ENCODE measurements at regions not wholly inside any gene's neighbourhood (a gene's known extent, or its start where the extent isn't known, plus 50 kb on each side); places are given as distances from the start of the nearest gene placed in this dataset.

DNA sequence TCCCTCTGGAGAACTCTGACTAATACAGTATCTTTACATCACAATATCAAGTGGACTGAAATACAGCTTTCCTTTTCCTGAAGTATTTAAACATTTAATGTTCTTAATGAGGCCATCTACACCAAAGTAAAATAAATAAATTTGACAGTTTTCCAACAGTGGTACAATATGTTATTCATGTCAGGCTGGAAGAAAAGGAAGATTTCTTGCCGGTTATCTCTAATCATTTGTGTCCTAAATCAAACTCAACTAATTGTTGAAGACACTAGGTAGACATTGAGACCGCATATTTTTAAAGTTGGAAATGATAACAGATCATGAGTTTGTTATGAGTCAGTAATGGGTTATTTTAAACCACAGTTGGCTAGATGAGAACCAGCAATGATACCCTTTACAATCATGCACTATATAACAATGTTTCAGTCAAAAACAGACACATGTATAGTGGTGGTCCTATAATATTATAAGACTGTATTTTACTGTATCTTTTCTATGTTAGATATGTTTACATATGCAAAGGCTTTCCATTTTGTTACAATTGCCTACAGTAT is 241.6 kb downstream of the LMBRD1 start:
- Histone ChIP-seq H3K27ac (ENCODE audit: low read depth in 2 of 2, low read length in 1 of 2) (no peak overlapping the region), H2AFZ (ENCODE audit: low read depth) (no peak overlapping the region), H3K36me3 (replicated peaks in 1 of 2; ENCODE audit: control insufficient read depth in 1 of 2, insufficient read depth in 2 of 2, low read length in 1 of 2) (no peaks in the 10 kb centered on the region), H3K79me2 (ENCODE audit: insufficient read depth) (no peaks in the 10 kb centered on the region), H3K27me3 (ENCODE audit: insufficient read depth) (no peaks in the 10 kb centered on the region), H3K9me3 (no peaks in the 10 kb centered on the region), H4K20me1 (ENCODE audit: insufficient read depth) (no peaks in the 10 kb centered on the region), H3F3A (replicated peaks; ENCODE audit: insufficient read depth) (no peaks in the 10 kb centered on the region), H3K4me3 (ENCODE audit: low read depth in 2 of 2, low read length in 1 of 2) (no peak overlapping the region), H3K9me2 (no peaks in the 10 kb centered on the region), H3K4me2 (no peak overlapping the region), H3K4me1 (ENCODE audit: control insufficient read depth in 1 of 2, insufficient read depth in 2 of 2, low read depth in 1 of 2, low read length in 1 of 2) (no peaks in the 10 kb centered on the region), H3K9ac (no peak overlapping the region)
- CTCF ChIA-PET = no interaction called here
- POLR2A ChIA-PET = no interaction called here
- WGBS (ENCODE audit: low lambda C conversion rate) = 46% methylated on average over 2 of the region's 2 CpGs
- peak; percentile 38 for TF ChIP-seq PBX3 (IDR thresholded peaks at IDR 0.05)
- TF ChIP-seq MEF2A (IDR thresholded peaks at IDR 0.05; ENCODE audit: borderline replicate concordance, low read depth) = no peak
- TF ChIP-seq, protein P1, sequence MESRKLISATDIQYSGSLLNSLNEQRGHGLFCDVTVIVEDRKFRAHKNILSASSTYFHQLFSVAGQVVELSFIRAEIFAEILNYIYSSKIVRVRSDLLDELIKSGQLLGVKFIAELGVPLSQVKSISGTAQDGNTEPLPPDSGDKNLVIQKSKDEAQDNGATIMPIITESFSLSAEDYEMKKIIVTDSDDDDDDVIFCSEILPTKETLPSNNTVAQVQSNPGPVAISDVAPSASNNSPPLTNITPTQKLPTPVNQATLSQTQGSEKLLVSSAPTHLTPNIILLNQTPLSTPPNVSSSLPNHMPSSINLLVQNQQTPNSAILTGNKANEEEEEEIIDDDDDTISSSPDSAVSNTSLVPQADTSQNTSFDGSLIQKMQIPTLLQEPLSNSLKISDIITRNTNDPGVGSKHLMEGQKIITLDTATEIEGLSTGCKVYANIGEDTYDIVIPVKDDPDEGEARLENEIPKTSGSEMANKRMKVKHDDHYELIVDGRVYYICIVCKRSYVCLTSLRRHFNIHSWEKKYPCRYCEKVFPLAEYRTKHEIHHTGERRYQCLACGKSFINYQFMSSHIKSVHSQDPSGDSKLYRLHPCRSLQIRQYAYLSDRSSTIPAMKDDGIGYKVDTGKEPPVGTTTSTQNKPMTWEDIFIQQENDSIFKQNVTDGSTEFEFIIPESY (IDR thresholded peaks at IDR 0.05; ENCODE audit: borderline replicate concordance, low read depth) = no peak
- TF ChIP-seq POLR2AphosphoS5 (IDR thresholded peaks at IDR 0.05; ENCODE audit: low read depth, low read length) = no peak
- no peak for DNase-seq

- WGBS (ENCODE audit: low lambda C conversion rate) = 11% methylated on average over 1 of the region's 1 CpG
- POLR2A ChIA-PET = no interaction called here
Observed at GRCh38 chr6:69542494-69542893, 254.3 kb downstream of the LMBRD1 start.

DNA sequence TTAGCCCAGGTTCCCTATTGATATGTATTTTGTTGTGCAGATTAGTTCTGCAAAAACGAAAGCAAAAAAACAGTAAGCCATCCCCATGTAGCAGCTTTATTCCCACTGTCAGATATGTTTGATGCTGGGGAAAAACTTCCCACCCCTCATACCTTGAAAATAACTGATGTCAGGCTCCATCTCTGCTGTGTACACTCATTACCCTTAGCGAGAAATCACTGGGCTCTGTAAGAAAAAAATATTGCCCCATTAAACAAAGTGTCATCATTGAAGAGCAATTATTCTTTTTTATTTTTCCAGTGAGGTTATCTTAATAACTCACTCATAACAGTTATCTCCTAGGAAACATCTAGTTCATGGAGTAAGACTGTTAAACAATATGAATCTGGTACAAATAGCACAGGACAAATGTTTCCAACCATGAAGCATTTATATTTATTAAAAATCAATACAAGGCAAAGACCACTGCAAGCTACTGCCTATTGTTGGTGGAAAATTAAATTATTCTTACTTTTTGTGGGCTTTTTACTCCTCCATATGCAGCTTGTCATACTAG is 268.8 kb downstream of the LMBRD1 start:
- Histone ChIP-seq H3K36me3 (replicated peaks in 1 of 2; ENCODE audit: control insufficient read depth in 1 of 2, insufficient read depth in 2 of 2, low read length in 1 of 2) (no peaks in the 10 kb centered on the region), H3F3A (replicated peaks; ENCODE audit: insufficient read depth) (no peaks in the 10 kb centered on the region), H3K4me1 (ENCODE audit: control insufficient read depth in 1 of 2, insufficient read depth in 2 of 2, low read depth in 1 of 2, low read length in 1 of 2) (no peaks in the 10 kb centered on the region), H3K79me2 (ENCODE audit: insufficient read depth) (no peaks in the 10 kb centered on the region), H3K4me2 (no peak overlapping the region), H3K9ac (no peak overlapping the region), H3K9me3 (no peaks in the 10 kb centered on the region), H4K20me1 (ENCODE audit: insufficient read depth) (no peaks in the 10 kb centered on the region), H3K9me2 (no peaks in the 10 kb centered on the region), H3K4me3 (ENCODE audit: low read depth in 2 of 2, low read length in 1 of 2) (no peak overlapping the region), H2AFZ (ENCODE audit: low read depth) (no peak overlapping the region), H3K27ac (ENCODE audit: low read depth in 2 of 2, low read length in 1 of 2) (no peak overlapping the region), H3K27me3 (ENCODE audit: insufficient read depth) (no peaks in the 10 kb centered on the region)
- ChIA-PET POLR2A (no interaction called here), CTCF (no interaction called here)
- no peak for DNase-seq
- WGBS (ENCODE audit: low lambda C conversion rate) = 17% methylated on average over 2 of the region's 2 CpGs
- TF ChIP-seq, protein P2, sequence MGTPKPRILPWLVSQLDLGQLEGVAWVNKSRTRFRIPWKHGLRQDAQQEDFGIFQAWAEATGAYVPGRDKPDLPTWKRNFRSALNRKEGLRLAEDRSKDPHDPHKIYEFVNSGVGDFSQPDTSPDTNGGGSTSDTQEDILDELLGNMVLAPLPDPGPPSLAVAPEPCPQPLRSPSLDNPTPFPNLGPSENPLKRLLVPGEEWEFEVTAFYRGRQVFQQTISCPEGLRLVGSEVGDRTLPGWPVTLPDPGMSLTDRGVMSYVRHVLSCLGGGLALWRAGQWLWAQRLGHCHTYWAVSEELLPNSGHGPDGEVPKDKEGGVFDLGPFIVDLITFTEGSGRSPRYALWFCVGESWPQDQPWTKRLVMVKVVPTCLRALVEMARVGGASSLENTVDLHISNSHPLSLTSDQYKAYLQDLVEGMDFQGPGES (IDR thresholded peaks at IDR 0.05; ENCODE audit: low read depth, low read length) = no peak
- TF ChIP-seq RFX5 (IDR thresholded peaks at IDR 0.05; ENCODE audit: low read length) (no peak), MEF2A (IDR thresholded peaks at IDR 0.05; ENCODE audit: borderline replicate concordance, low read depth) (no peak), MXI1 (IDR thresholded peaks at IDR 0.05; ENCODE audit: low read depth, low read length) (no peak), RXRA (IDR thresholded peaks at IDR 0.05; ENCODE audit: borderline replicate concordance, low read depth) (no peak), YY1 (IDR thresholded peaks at IDR 0.05; ENCODE audit: low read depth) (no peak), RCOR1 (IDR thresholded peaks at IDR 0.05; ENCODE audit: low read length) (no peak), EZH2phosphoT487 (IDR thresholded peaks at IDR 0.05; ENCODE audit: borderline replicate concordance, low read depth) (no peak), FOXJ3 (CRISPR knock-in tag; IDR thresholded peaks at IDR 0.05) (no peak), PBX3 (IDR thresholded peaks at IDR 0.05) (no peak)
- TF ChIP-seq, protein P1 (IDR thresholded peaks at IDR 0.05; ENCODE audit: borderline replicate concordance, low read depth) = no peak

More at GRCh38 chr6:69542494-69542893, 254.3 kb downstream of the LMBRD1 start:
- H3K27ac ChIP-seq (ENCODE audit: low read depth in 2 of 2, low read length in 1 of 2) = no peak overlapping the region
- H3K27me3 ChIP-seq (ENCODE audit: insufficient read depth) = no peaks in the 10 kb centered on the region
- no peak for DNase-seq
- no peak overlapping the region for H3K4me2 ChIP-seq
- no peak overlapping the region for H2AFZ ChIP-seq (ENCODE audit: low read depth)
- TF ChIP-seq ELF1 (IDR thresholded peaks at IDR 0.05) = no peak
- no peak for TF ChIP-seq SMC3 (IDR thresholded peaks at IDR 0.05; ENCODE audit: low read depth, low read length)
- TF ChIP-seq SIN3A (IDR thresholded peaks at IDR 0.05; ENCODE audit: borderline replicate concordance, low read depth, low read length) = no peak
- H3K9me3 ChIP-seq = no peaks in the 10 kb centered on the region
- no peaks in the 10 kb centered on the region for H3K9me2 ChIP-seq
- H3K4me3 ChIP-seq (ENCODE audit: low read depth in 2 of 2, low read length in 1 of 2) = no peak overlapping the region
- no peak overlapping the region for H3K9ac ChIP-seq
- CTCF ChIA-PET = no interaction called here
- H3K4me1 ChIP-seq (ENCODE audit: control insufficient read depth in 1 of 2, insufficient read depth in 2 of 2, low read depth in 1 of 2, low read length in 1 of 2) = no peaks in the 10 kb centered on the region
- H3K79me2 ChIP-seq (ENCODE audit: insufficient read depth) = no peaks in the 10 kb centered on the region
- H3F3A ChIP-seq (replicated peaks; ENCODE audit: insufficient read depth) = no peaks in the 10 kb centered on the region
- H3K36me3 ChIP-seq (replicated peaks in 1 of 2; ENCODE audit: control insufficient read depth in 1 of 2, insufficient read depth in 2 of 2, low read length in 1 of 2) = no peaks in the 10 kb centered on the region
- H4K20me1 ChIP-seq (ENCODE audit: insufficient read depth) = no peaks in the 10 kb centered on the region
